IgD-negative memory B cell (primary cell): ENCODE measurements at regions not wholly inside any gene's neighbourhood (a gene's known extent, or its start where the extent isn't known, plus 50 kb on each side); places are given as distances from the start of the nearest gene placed in this dataset.

Source experiments
- H3K27ac Mint-ChIP-seq, 3 donors: one replicate each; pipeline ENCODE4 v1.8.0; 2020 to 2022; ENCODE audit warnings: mild to moderate bottlenecking in 3 of 3, mixed read lengths in 3 of 3, moderate library complexity in 1 of 3
- H3K27me3 Mint-ChIP-seq: one replicate; pipeline ENCODE4 v1.8.0; 2021; ENCODE audit warnings: mixed read lengths
- H3K36me3 Mint-ChIP-seq: one replicate; pipeline ENCODE4 v1.8.0; 2020; ENCODE audit warnings: mild to moderate bottlenecking, mixed read lengths
- H3K4me1 Mint-ChIP-seq, 3 donors: one replicate each; pipeline ENCODE4 v1.8.0; 2020 to 2022; ENCODE audit warnings: mixed read lengths in 3 of 3, mild to moderate bottlenecking in 1 of 3
- H3K4me3 Mint-ChIP-seq, 4 donors: one replicate each; pipeline ENCODE4 v1.8.0; 2020 to 2022; ENCODE audit warnings: mild to moderate bottlenecking in 4 of 4, mixed read lengths in 4 of 4, moderate library complexity in 3 of 4
- H3K9me3 Mint-ChIP-seq, 3 donors: one replicate each; pipeline ENCODE4 v1.8.0; 2020 to 2021; ENCODE audit warnings: mixed read lengths in 3 of 3, mild to moderate bottlenecking in 1 of 3

GRCh38 chr6:43912598-43913371, 142.8 kb downstream of the VEGFA start:
- Mint-ChIP-seq H3K27ac (no peak overlapping the region), H3K27me3 (no peaks in the 10 kb centered on the region), H3K4me1 (no peaks in the 10 kb centered on the region), H3K9me3 (no peaks in the 10 kb centered on the region), H3K36me3 (no peaks in the 10 kb centered on the region), H3K4me3 (no peak overlapping the region)

- no peak overlapping the region for H3K27ac Mint-ChIP-seq
- no peaks in the 10 kb centered on the region for H3K9me3 Mint-ChIP-seq
- no peaks in the 10 kb centered on the region for H3K36me3 Mint-ChIP-seq
- no peak overlapping the region for H3K4me3 Mint-ChIP-seq
- H3K4me1 Mint-ChIP-seq: no peaks in the 10 kb centered on the region
- no peaks in the 10 kb centered on the region for H3K27me3 Mint-ChIP-seq
Observed at GRCh38 chr6:43912116-43912577, 142.1 kb downstream of the VEGFA start.

GRCh38 chr6:43911354-43912115, 141.5 kb downstream of the VEGFA start:
- no peak overlapping the region for H3K27ac Mint-ChIP-seq

GRCh38 chr6:43910638-43911353, 140.8 kb downstream of the VEGFA start:
- Mint-ChIP-seq H3K27me3 (no peaks in the 10 kb centered on the region), H3K27ac (no peak overlapping the region)

More at GRCh38 chr6:43911354-43912115, 141.5 kb downstream of the VEGFA start:
- Mint-ChIP-seq H3K9me3 (no peaks in the 10 kb centered on the region), H3K27me3 (no peaks in the 10 kb centered on the region), H3K4me1 (no peaks in the 10 kb centered on the region), H3K36me3 (no peaks in the 10 kb centered on the region), H3K4me3 (no peak overlapping the region)

GRCh38 chr6:43910149-43910637, 140.2 kb downstream of the VEGFA start:
- no peak overlapping the region for H3K4me3 Mint-ChIP-seq
- no peaks in the 10 kb centered on the region for H3K4me1 Mint-ChIP-seq
- H3K27me3 Mint-ChIP-seq: no peaks in the 10 kb centered on the region
- H3K27ac Mint-ChIP-seq: no peak overlapping the region
- H3K36me3 Mint-ChIP-seq: no peaks in the 10 kb centered on the region
- H3K9me3 Mint-ChIP-seq: no peaks in the 10 kb centered on the region

More at GRCh38 chr6:43910638-43911353, 140.8 kb downstream of the VEGFA start:
- no peaks in the 10 kb centered on the region for H3K36me3 Mint-ChIP-seq
- H3K4me3 Mint-ChIP-seq: no peak overlapping the region
- H3K4me1 Mint-ChIP-seq: no peaks in the 10 kb centered on the region
- H3K9me3 Mint-ChIP-seq: no peaks in the 10 kb centered on the region

DNA sequence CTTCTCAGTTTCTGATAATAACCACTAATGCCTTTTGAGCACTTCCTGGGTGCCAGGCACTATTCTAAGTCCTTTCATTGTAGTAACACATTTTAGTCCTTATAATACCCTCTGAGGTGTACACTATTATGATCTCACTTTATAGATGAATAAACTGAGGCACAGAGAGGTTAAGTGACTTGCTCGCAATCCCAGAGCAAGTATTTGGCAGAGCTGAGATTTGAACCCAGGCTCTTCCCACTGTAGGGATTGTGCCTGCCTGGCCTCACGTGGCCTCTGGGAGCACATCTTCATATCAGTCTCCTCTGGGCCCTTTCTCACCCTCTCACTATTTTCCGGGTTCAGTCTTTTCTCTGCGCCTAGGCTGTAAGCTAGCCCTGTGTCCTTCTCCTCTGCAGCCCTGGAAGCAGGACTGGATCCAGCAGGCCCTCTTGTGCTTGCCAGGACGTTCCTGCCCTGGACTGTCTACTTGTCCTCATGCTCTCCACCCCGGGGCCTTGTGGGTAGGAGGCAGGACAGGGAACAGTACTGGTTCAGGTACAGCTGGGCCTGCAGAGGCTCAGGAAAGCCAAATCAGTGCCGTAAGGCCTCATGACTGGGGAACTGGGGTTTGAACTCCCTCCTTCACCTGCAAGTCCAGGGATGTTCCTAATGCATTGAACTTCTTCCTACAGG, 139.6 kb downstream of the VEGFA start:
- no peak overlapping the region for H3K27ac Mint-ChIP-seq
- H3K27me3 Mint-ChIP-seq: no peaks in the 10 kb centered on the region
- H3K36me3 Mint-ChIP-seq: no peaks in the 10 kb centered on the region
- H3K4me1 Mint-ChIP-seq: no peaks in the 10 kb centered on the region
- H3K9me3 Mint-ChIP-seq: no peaks in the 10 kb centered on the region
- H3K4me3 Mint-ChIP-seq: no peak overlapping the region

GRCh38 chr6:43907789-43908472, 137.9 kb downstream of the VEGFA start:
- Mint-ChIP-seq H3K27ac (no peak overlapping the region), H3K27me3 (no peaks in the 10 kb centered on the region), H3K4me3 (no peak overlapping the region), H3K36me3 (no peaks in the 10 kb centered on the region), H3K9me3 (no peaks in the 10 kb centered on the region), H3K4me1 (no peaks in the 10 kb centered on the region)

DNA sequence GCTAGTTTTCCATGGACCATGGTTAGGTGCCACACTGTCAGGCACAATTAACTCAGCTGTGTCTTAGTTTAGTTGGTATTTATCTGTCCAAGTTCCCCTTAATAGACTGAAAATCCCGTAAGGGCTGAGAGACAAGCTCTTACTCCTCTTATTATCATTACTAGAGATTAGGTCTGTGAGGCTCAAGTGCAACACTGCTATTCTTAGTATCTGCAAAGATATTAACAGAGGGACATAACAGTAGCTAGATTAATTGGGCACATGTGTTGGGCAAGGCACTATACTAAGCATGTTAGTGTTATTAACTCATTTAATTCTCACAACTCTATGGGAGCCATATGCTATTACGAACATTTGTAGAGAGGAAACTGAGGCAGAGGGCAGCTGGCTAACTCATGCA, 137.3 kb downstream of the VEGFA start:
- Mint-ChIP-seq H3K36me3 (no peaks in the 10 kb centered on the region), H3K27ac (no peak overlapping the region), H3K4me1 (no peaks in the 10 kb centered on the region), H3K9me3 (no peaks in the 10 kb centered on the region), H3K4me3 (no peak overlapping the region), H3K27me3 (no peaks in the 10 kb centered on the region)

GRCh38 chr6:43904311-43905123, 134.5 kb downstream of the VEGFA start:
- Mint-ChIP-seq H3K27me3 (peaks cover 1% of the 10 kb centered on the region), H3K27ac (no peak overlapping the region), H3K4me3 (no peak overlapping the region), H3K9me3 (no peaks in the 10 kb centered on the region), H3K36me3 (no peaks in the 10 kb centered on the region), H3K4me1 (no peaks in the 10 kb centered on the region)

- Mint-ChIP-seq H3K4me1 (no peaks in the 10 kb centered on the region), H3K27me3 (peaks cover 1% of the 10 kb centered on the region)
Observed at GRCh38 chr6:43903739-43904290, 133.8 kb downstream of the VEGFA start.

DNA sequence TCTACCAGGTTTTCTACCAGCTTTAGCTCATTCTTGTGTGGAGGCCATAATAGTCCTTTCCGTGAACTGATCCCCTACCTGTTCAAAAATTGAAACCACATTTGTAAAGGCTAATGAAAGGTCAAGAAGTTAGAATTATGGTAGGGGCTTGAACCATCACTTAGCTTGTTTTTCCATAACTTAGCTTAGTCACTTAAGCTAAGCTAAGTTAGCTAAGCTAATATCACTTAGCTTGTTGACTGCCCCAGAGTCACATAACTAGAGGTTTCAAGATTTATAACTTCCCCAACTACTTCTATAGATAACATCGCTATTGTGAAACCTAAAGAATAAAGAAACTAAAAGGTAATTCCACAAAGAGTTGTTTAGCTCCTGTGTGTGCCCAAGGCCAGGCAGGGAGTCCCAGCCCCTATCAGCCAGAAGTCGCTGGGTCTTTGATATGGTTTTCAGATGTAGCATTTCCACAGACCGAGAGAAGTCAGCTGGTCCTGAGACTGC, 131.8 kb downstream of the VEGFA start:
- H3K27me3 Mint-ChIP-seq: peaks cover 1% of the 10 kb centered on the region
- H3K4me1 Mint-ChIP-seq: no peaks in the 10 kb centered on the region
- peaks cover 0 to 3% (median 3%) of the 10 kb centered on the region in 3 donors for H3K9me3 Mint-ChIP-seq
- H3K4me3 Mint-ChIP-seq: no peak overlapping the region
- no peak overlapping the region for H3K27ac Mint-ChIP-seq
- H3K36me3 Mint-ChIP-seq: no peaks in the 10 kb centered on the region

More at GRCh38 chr6:43903739-43904290, 133.8 kb downstream of the VEGFA start:
- no peaks in the 10 kb centered on the region for H3K9me3 Mint-ChIP-seq
- no peaks in the 10 kb centered on the region for H3K36me3 Mint-ChIP-seq
- H3K27ac Mint-ChIP-seq: no peak overlapping the region
- no peak overlapping the region for H3K4me3 Mint-ChIP-seq

DNA sequence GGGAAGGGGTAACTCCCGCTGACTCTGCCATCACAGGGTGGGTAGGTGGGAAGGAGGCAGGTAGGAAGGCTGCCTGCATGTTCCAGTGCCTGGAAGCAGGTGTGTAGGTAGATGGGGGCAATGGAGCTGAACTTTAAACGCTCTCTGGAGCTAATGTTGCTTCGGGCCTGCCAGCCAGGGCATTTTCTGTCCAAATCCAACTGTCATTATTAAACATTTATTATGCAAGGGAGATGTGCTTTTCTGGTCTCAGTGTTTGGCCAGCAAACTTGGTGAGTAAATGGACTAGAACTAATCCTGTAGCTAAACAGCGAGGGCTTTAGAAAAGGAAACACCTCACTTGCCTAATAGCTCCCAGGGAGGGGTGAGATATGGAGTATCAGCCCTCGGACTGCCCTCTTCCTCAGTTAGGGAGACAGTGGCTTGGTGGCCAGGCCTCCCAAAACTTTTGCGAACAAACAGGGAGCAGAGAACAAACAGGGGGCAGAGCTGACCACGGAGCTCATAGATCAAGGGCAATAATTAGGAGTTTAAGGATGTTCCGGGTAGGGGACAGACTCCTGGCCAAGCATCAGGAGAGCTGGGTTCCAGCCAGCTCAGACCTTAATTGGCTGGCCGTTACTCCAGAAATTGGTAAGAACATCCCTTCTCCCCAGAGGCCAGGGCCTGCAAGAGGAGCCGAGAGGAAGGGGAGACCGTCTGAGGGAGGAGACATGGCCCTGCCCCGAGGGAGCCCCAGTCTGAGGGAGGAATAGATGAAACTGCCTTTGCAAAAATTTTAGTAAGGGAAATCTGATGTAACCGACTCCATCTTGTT, 131.1 kb downstream of the VEGFA start:
- peaks cover 3% of the 10 kb centered on the region for H3K27me3 Mint-ChIP-seq

More for the DNA sequence above, 131.1 kb downstream of the VEGFA start:
- H3K27ac Mint-ChIP-seq: no peak overlapping the region
- H3K36me3 Mint-ChIP-seq: no peaks in the 10 kb centered on the region
- H3K9me3 Mint-ChIP-seq: peaks cover 0 to 3% (median 3%) of the 10 kb centered on the region in 3 donors
- H3K4me3 Mint-ChIP-seq: no peak overlapping the region
- no peaks in the 10 kb centered on the region for H3K4me1 Mint-ChIP-seq
